Transverse colon (tissue), 4 donors: ENCODE measurements at regions not wholly inside any gene's neighbourhood (a gene's known extent, or its start where the extent isn't known, plus 50 kb on each side); places are given as distances from the start of the nearest gene placed in this dataset.

Source experiments
- DNase-seq: peaks from one replicate; pipeline ENCODE4 v3.0.0-alpha.2; 2019
- H3K27ac ChIP-seq, 4 donors: fragments of 200-600 bp; sonication (generic); 2 replicates each; pipeline ENCODE4 v1.5.1; 2016 to 2018; ENCODE audit warnings: inconsistent platforms in 4 of 4
- H3K27me3 ChIP-seq: fragments of 200-600 bp; sonication (generic); 2 replicates; pipeline ENCODE4 v1.5.1; 2017; ENCODE audit warnings: inconsistent platforms
- H3K36me3 ChIP-seq, 4 donors: fragments of 200-600 bp; sonication (generic); 2 replicates each; pipeline ENCODE4 v1.5.1; 2017 to 2019; ENCODE audit warnings: inconsistent platforms in 4 of 4
- H3K4me1 ChIP-seq, 4 donors: fragments of 200-600 bp; sonication (generic); 2 replicates each; pipeline ENCODE4 v1.5.1; 2017 to 2020; ENCODE audit warnings: inconsistent platforms in 4 of 4
- H3K4me3 ChIP-seq, 4 donors: fragments of 200-600 bp; sonication (generic); 1 replicate in 1 of 4; 2 replicates in 3 of 4; pipeline versions ENCODE4 v1.5.1 to v1.6.1; 2017 to 2019; ENCODE audit warnings: inconsistent platforms in 4 of 4
- H3K9me3 ChIP-seq, 2 donors: fragments of 200-600 bp; sonication (generic); 2 replicates each; pipeline ENCODE4 v1.5.1; 2017 to 2019; ENCODE audit warnings: inconsistent platforms in 2 of 2
- CTCF ChIP-seq, 5 experiments: fragments of 200-600 bp in 3 of 5; fragments of 450-650 bp in 2 of 5; sonication (generic) in 3 of 5; IDR thresholded peaks; 1 replicate in 2 of 5; 2 replicates in 3 of 5; pipeline ENCODE4 v1.5.1; 2016 to 2017; ENCODE audit warnings: antibody characterized with exemption in 5 of 5, inconsistent platforms in 3 of 5, mild to moderate bottlenecking in 2 of 5, moderate library complexity in 1 of 5
- EP300 ChIP-seq: sonication (generic); formaldehyde crosslinking; IDR thresholded peaks from one replicate; pipeline ENCODE4 v1.6.1; 2017; ENCODE audit warnings: antibody characterized with exemption, low read depth
- POLR2A ChIP-seq: fragments of 450-650 bp; IDR thresholded peaks from one replicate; pipeline ENCODE4 v1.6.1; 2016; ENCODE audit warnings: antibody characterized with exemption, mild to moderate bottlenecking, moderate library complexity
- POLR2AphosphoS5 ChIP-seq, 3 donors: sonication (generic); formaldehyde crosslinking; IDR thresholded peaks; one replicate each; pipeline ENCODE4 v1.6.1; 2016; ENCODE audit warnings: antibody characterized with exemption in 3 of 3
- WGBS, 2 donors: methylation state at CpG; one replicate each; pipeline ENCODE4 v1.1.5; 2018; ENCODE audit warnings: low coverage in 1 of 2; 5-methylcytosine and 5-hydroxymethylcytosine counted together
- in situ Hi-C, 4 donors: fragments of 200-750 bp; cut with MboI; loops; one replicate each; pipeline versions ENCODE4 v1.15.0 to v1.15.1; 2017; ENCODE audit warnings: low sequenced_read_pairs in 3 of 4, low pct_ligation_motif_present in 1 of 4, low pct_unique_long_range_greater_than_20kb in 1 of 4
- intact Hi-C: fragments of 100-400 bp; cut with DNase I; formaldehyde crosslinking; loops from one replicate; pipeline ENCODE4 v1.15.1; 2023; ENCODE audit warnings: low total_unique reads

- H3K27me3 ChIP-seq: no peaks in the 10 kb centered on the region
- intact Hi-C loops (no loop called here), in situ Hi-C loops (no loop called here)
- H3K4me3 ChIP-seq: no peak overlapping the region
- TF ChIP-seq POLR2A: no peak
- TF ChIP-seq EP300: no peak
- no peak for TF ChIP-seq POLR2AphosphoS5 (IDR thresholded peaks at IDR 0.05)
- TF ChIP-seq CTCF (IDR thresholded peaks at IDR 0.05): no peak
- H3K4me1 ChIP-seq: peaks cover 0 to 45% (median 19%) of the 10 kb centered on the region in 4 donors
- no peak for DNase-seq
- H3K9me3 ChIP-seq: no peaks in the 10 kb centered on the region
- WGBS, 2 donors: 54 to 64% methylated on average over 6 of the region's 6 CpGs
- peak overlapping the region; percentile 14 to 39 (median 26) for H3K27ac ChIP-seq
- H3K36me3 ChIP-seq: no peaks in the 10 kb centered on the region
Measured at GRCh38 chr6:21742238-21742660, 148.7 kb downstream of the SOX4 start.

DNA sequence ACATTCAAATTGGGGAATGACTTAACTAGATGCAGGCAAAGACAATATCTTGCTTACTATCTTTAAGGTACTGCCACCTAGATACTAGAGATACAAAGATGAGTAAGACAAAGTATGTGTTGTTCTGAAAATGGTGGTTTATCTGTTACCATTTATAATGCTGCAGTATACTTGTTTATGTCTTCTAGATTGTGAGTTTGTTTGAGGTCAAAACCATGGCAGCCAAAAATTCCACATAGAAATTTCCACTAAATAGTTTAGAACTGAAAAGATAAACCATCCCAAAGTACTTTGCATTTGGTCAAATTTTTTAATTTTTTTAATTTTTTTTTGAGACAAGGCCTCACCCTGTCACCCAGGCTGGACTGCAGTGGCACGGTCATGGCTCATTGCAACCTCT, 150.8 kb downstream of the SOX4 start:
- in situ Hi-C loops (no loop called here), intact Hi-C loops (no loop called here)
- Histone ChIP-seq H3K4me3 (no peak overlapping the region), H3K9me3 (no peaks in the 10 kb centered on the region), H3K4me1 (peaks cover 0 to 48% (median 18%) of the 10 kb centered on the region in 4 donors), H3K36me3 (no peaks in the 10 kb centered on the region), H3K27me3 (no peaks in the 10 kb centered on the region), H3K27ac (no peak overlapping the region)
- TF ChIP-seq POLR2AphosphoS5 (IDR thresholded peaks at IDR 0.05) (no peak), CTCF (IDR thresholded peaks at IDR 0.05) (no peak), POLR2A (no peak), EP300 (no peak)
- no peak for DNase-seq
- 92 to 100% methylated on average over 1 of the region's 1 CpG for WGBS, 2 donors

DNA sequence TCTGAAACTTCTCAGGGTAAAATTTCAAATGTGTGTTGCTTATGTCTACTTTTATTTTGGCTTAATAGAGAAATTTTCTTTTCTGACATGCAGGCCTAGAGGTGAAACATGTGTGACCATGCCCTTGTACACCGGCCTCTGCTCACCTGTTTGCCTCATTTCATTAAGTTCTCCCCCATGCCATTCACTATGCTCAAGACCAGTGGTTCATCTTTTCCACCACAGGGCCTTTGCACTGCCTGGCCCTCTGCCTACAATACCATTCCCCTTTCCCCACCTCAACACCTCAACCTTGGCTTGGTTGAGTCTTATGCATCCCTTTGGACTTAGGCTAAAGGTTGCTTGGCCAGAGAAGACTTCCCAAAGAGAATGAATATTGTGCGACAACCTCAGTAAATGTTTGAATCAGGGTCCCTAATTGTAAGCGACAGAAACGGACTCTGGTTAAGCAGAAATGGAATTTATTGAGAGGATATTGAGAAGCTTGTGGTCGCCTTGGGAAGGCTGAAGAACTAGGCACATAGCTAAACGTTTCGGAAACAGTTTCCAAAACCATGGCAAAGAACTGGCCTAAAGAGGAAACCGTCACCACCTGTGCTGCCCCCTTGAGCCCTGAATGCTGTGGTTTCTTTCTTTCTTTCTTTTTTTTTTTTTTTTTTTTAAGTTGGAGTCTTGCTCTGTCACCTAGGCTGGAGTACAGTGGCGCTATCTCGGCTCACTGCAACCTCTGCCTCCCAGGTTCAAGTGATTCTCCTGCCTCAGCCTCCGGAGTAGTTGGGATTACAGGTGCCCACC, 152.2 kb downstream of the SOX4 start:
- DNase-seq: no peak
- no peak overlapping the region for H3K27ac ChIP-seq
- in situ Hi-C loops (no loop called here), intact Hi-C loops (no loop called here)
- no peak overlapping the region for H3K4me3 ChIP-seq
- H3K9me3 ChIP-seq: no peaks in the 10 kb centered on the region
- H3K4me1 ChIP-seq: peaks cover 0 to 36% (median 16%) of the 10 kb centered on the region in 4 donors
- no peaks in the 10 kb centered on the region for H3K27me3 ChIP-seq
- TF ChIP-seq CTCF (IDR thresholded peaks at IDR 0.05): no peak
- no peak for TF ChIP-seq EP300
- no peak for TF ChIP-seq POLR2A
- no peak for TF ChIP-seq POLR2AphosphoS5 (IDR thresholded peaks at IDR 0.05)
- 86 to 90% methylated on average over 10 to 11 of the region's 11 CpGs for WGBS, 2 donors
- no peaks in the 10 kb centered on the region for H3K36me3 ChIP-seq

- TF ChIP-seq POLR2A (no peak), POLR2AphosphoS5 (IDR thresholded peaks at IDR 0.05) (no peak), CTCF (IDR thresholded peaks at IDR 0.05) (no peak), EP300 (no peak)
- peaks cover 0 to 19% (median 9%) of the 10 kb centered on the region in 4 donors for H3K4me1 ChIP-seq
- no peaks in the 10 kb centered on the region for H3K27me3 ChIP-seq
- intact Hi-C loops (no loop called here), in situ Hi-C loops (no loop called here)
- no peaks in the 10 kb centered on the region for H3K9me3 ChIP-seq
- H3K36me3 ChIP-seq: no peaks in the 10 kb centered on the region
- WGBS, 2 donors: 56 to 60% methylated on average over 4 of the region's 4 CpGs
- no peak for DNase-seq
- no peak overlapping the region for H3K27ac ChIP-seq
- no peak overlapping the region for H3K4me3 ChIP-seq
Measured at GRCh38 chr6:21747441-21747840, 153.9 kb downstream of the SOX4 start.
